ENCODE measurements at regions not wholly inside any gene's neighbourhood (a gene's known extent, or its start where the extent isn't known, plus 50 kb on each side); places are given as distances from the start of the nearest gene placed in this dataset.

DNA sequence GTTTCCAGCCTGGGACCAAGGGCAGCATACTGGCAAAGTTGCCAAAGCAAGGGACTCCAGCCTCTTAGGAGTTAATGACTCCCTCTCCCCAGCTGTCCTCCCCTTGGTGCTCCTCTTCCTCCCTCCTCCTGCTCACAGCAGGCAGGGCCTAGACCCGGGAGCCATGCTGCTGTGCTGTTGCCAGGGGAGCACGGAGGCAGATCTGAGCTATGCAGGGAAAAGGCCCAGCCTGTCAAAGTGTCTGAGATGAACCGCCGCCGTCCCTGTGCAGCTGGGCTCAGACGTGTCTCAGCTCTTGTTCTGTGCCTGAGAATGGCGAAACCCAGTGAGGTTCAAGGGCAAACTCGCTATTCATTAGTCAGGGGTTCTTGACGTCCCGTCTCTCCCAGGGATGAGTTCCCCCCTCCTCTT, 60.8 kb upstream of the POLG start:
- TF ChIP-seq CTCF (IDR thresholded peaks at IDR 0.05; ENCODE audit: borderline replicate concordance, extremely low read depth, low read length, poor library complexity, severe bottlenecking) (no peak), EZH2 (IDR thresholded peaks at IDR 0.05; ENCODE audit: borderline replicate concordance, low read depth, low read length, severe bottlenecking) (no peak)
